Activated CD4-positive, alpha-beta T cell treated with anti-CD3 and anti-CD28 coated beads, Interleukin-10, Interleukin-2, amounts not matched to agents 100 ng/mL and 50 ng/mL, durations not matched to agents 16 hours and 8 hours (primary cell): ENCODE measurements at regions not wholly inside any gene's neighbourhood (a gene's known extent, or its start where the extent isn't known, plus 50 kb on each side); places are given as distances from the start of the nearest gene placed in this dataset.
"Not testable (repeated sequence)": the region's sequence is repeated elsewhere in the genome, so short reads cannot be mapped to it uniquely, and the experiment has no call there.

Source experiments
- DNase-seq: peaks from one replicate; pipeline ENCODE4 v3.0.0-alpha.2; 2020

- no peak for DNase-seq
These were observed 164.4 kb upstream of the RORA start for GRCh38 chr15:61393524-61393923.

- no peak for DNase-seq
These were observed 161.0 kb upstream of the RORA start for GRCh38 chr15:61390138-61390537.

- DNase-seq, result no peak
These were observed 160.4 kb upstream of the RORA start for GRCh38 chr15:61389334-61390028.

GRCh38 chr15:61387675-61388074 is 158.6 kb upstream of the RORA start:
- no peak for DNase-seq

- DNase-seq, result no peak
These were observed 154.3 kb upstream of the RORA start for GRCh38 chr15:61383421-61383820.

- no peak for DNase-seq
These were observed 153.8 kb upstream of the RORA start for GRCh38 chr15:61382927-61383326.

GRCh38 chr15:61381501-61381900 is 152.4 kb upstream of the RORA start:
- no peak for DNase-seq

GRCh38 chr15:61380270-61380669 is 151.2 kb upstream of the RORA start:
- no peak for DNase-seq

- no peak for DNase-seq
These were observed 149.9 kb upstream of the RORA start for GRCh38 chr15:61379005-61379404.

GRCh38 chr15:61376961-61377360 is 147.9 kb upstream of the RORA start:
- no peak for DNase-seq

GRCh38 chr15:61376516-61376915 is 147.4 kb upstream of the RORA start:
- no peak for DNase-seq

- no peak for DNase-seq
These were observed 145.7 kb upstream of the RORA start for GRCh38 chr15:61374848-61375247.

GRCh38 chr15:61367953-61368352 is 138.9 kb upstream of the RORA start:
- no peak for DNase-seq

- DNase-seq, result no peak
These were observed 135.8 kb upstream of the RORA start for GRCh38 chr15:61364871-61365270.

- DNase-seq, result not testable (repeated sequence)
These were observed 133.8 kb upstream of the RORA start for GRCh38 chr15:61362912-61363311.

- no peak for DNase-seq
These were observed 115.2 kb upstream of the RORA start for GRCh38 chr15:61344293-61344692.

- no peak for DNase-seq
These were observed 113.3 kb upstream of the RORA start for GRCh38 chr15:61342390-61342789.

- no peak for DNase-seq
These were observed 110.4 kb upstream of the RORA start for GRCh38 chr15:61339516-61339915.

- no peak for DNase-seq
These were observed 108.4 kb upstream of the RORA start for GRCh38 chr15:61337541-61337940.

- no peak for DNase-seq
These were observed 107.0 kb upstream of the RORA start for GRCh38 chr15:61336026-61336638.

- not testable (repeated sequence) for DNase-seq
These were observed 105.6 kb upstream of the RORA start for GRCh38 chr15:61334714-61335113.

GRCh38 chr15:61331019-61331418 is 101.9 kb upstream of the RORA start:
- no peak for DNase-seq

GRCh38 chr15:61327019-61327631 is 98.0 kb upstream of the RORA start:
- peak; percentile 3 for DNase-seq

- no peak for DNase-seq
These were observed 90.8 kb upstream of the RORA start for GRCh38 chr15:61319892-61320291.
